ENCODE measurements at regions not wholly inside any gene's neighbourhood (a gene's known extent, or its start where the extent isn't known, plus 50 kb on each side); places are given as distances from the start of the nearest gene placed in this dataset.
A peak's percentile ranks its signal among the peaks of the same experiment; 100 is the strongest.
"Not testable (repeated sequence)": the region's sequence is repeated elsewhere in the genome, so short reads cannot be mapped to it uniquely, and the experiment has no call there.

DNA sequence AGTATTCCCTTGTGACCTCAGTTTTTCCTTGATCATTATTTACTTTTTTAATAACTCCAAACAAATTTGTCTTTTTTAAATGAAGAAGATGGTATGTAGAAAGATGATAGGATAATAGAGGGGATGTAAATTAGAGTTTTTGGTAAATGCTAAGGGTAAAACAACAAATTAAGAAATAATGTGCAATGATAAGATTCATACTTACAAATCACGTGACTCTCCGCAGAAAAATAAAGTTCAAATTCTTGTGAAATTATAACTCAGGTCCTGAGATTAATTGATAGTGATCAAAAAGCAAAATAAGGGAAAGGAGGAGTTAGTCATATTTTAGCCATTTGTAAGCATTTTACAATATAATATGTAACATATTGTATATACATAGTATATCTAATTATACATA, 304.1 kb upstream of the KCNH7 start:
- Histone ChIP-seq H3K9me3 (ENCODE audit: low read depth) (no peaks in the 10 kb centered on the region), H3K4me1 (ENCODE audit: low read depth) (no peaks in the 10 kb centered on the region), H3K27me3 (no peaks in the 10 kb centered on the region), H3K36me3 (no peaks in the 10 kb centered on the region), H3K27ac (no peak overlapping the region), H3K4me3 (no peak overlapping the region)
- TF ChIP-seq, protein P1, sequence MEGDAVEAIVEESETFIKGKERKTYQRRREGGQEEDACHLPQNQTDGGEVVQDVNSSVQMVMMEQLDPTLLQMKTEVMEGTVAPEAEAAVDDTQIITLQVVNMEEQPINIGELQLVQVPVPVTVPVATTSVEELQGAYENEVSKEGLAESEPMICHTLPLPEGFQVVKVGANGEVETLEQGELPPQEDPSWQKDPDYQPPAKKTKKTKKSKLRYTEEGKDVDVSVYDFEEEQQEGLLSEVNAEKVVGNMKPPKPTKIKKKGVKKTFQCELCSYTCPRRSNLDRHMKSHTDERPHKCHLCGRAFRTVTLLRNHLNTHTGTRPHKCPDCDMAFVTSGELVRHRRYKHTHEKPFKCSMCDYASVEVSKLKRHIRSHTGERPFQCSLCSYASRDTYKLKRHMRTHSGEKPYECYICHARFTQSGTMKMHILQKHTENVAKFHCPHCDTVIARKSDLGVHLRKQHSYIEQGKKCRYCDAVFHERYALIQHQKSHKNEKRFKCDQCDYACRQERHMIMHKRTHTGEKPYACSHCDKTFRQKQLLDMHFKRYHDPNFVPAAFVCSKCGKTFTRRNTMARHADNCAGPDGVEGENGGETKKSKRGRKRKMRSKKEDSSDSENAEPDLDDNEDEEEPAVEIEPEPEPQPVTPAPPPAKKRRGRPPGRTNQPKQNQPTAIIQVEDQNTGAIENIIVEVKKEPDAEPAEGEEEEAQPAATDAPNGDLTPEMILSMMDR (IDR thresholded peaks at IDR 0.05; ENCODE audit: low read depth, low read length), result no peak
- no peak for DNase-seq (ENCODE audit: low read depth in 1 of 2, low spot score in 1 of 2)

DNA sequence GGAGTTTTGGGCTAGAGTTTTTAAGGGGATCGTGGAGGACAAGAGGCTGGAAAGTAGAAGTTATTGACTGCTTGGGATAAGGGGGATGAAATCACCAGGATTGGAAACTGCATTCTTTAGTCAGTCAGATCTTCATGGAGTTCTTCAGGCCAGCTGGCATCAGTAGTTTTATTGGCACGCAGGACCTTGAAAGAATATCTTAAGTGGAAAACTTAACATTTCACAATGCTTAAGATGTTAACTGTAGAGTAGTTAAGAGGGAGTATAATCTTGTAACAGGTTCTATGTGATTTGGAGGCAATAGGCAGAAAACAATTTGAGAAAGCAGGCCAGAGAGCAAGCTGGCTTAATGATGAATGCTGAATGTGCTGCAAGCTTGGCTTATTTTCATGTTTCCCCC, 300.4 kb upstream of the KCNH7 start:
- H3K9me3 ChIP-seq (ENCODE audit: low read depth), result no peaks in the 10 kb centered on the region
- no peak overlapping the region for H3K4me3 ChIP-seq
- no peaks in the 10 kb centered on the region for H3K36me3 ChIP-seq
- no peak for DNase-seq (ENCODE audit: low read depth in 1 of 2, low spot score in 1 of 2)
- peaks cover 15% of the 10 kb centered on the region for H3K4me1 ChIP-seq (ENCODE audit: low read depth)
- TF ChIP-seq, protein P1 (IDR thresholded peaks at IDR 0.05; ENCODE audit: low read depth, low read length), result no peak
- no peak overlapping the region for H3K27ac ChIP-seq
- no peaks in the 10 kb centered on the region for H3K27me3 ChIP-seq

DNA sequence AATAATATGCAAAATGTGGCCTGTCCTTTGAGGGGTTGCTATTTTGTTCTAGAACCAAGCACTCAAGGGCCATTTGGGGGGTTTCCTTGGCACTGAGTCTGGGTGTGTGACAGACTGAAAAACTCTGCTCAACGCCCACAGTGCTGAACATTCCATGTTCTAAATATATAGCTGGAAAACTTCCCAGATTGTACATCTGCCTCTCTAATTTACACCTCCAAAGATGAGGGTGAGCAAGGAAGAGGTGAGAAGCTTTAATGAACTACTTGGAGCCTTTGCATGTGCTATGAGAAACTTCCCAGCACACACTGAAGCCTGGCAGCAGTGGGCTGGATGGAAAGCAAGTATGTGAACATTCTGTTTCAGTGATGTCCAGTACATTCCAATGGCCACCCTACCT, 296.7 kb upstream of the KCNH7 start:
- TF ChIP-seq, protein P1 (IDR thresholded peaks at IDR 0.05; ENCODE audit: low read depth, low read length), result no peak
- no peak overlapping the region for H3K4me3 ChIP-seq
- no peak for DNase-seq (ENCODE audit: low read depth in 1 of 2, low spot score in 1 of 2)
- no peaks in the 10 kb centered on the region for H3K9me3 ChIP-seq (ENCODE audit: low read depth)
- no peaks in the 10 kb centered on the region for H3K27me3 ChIP-seq
- peaks cover 33% of the 10 kb centered on the region for H3K4me1 ChIP-seq (ENCODE audit: low read depth)
- no peaks in the 10 kb centered on the region for H3K36me3 ChIP-seq
- H3K27ac ChIP-seq, result peak overlapping the region; percentile 92

DNA sequence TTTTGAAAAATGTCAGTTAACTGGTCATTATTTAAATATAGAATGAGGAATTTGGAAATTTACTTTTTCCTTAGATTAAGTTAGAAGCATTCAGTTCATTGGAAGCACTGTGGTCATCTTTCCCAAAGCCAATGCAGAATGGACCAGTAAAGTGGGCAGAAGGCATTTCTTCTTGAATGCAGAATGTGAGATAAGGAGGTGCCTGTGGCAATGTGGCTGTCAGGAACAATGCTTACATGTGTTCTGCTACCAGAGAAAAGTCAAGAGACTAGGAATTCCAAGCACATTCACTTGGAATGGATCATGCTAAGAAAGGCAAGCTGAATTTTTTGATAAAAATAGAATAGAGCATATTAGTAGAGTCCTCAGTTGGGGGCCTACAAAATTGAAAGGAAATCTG, 295.0 kb upstream of the KCNH7 start:
- Histone ChIP-seq H3K27me3 (no peaks in the 10 kb centered on the region), H3K27ac (peak overlapping the region; percentile 92), H3K36me3 (no peaks in the 10 kb centered on the region), H3K4me1 (ENCODE audit: low read depth) (peaks cover 33% of the 10 kb centered on the region), H3K4me3 (no peak overlapping the region), H3K9me3 (ENCODE audit: low read depth) (no peaks in the 10 kb centered on the region)
- peak; percentile 18 to 80 for DNase-seq (ENCODE audit: low read depth in 1 of 2, low spot score in 1 of 2)
- TF ChIP-seq, protein P1 (IDR thresholded peaks at IDR 0.05; ENCODE audit: low read depth, low read length), result no peak

DNA sequence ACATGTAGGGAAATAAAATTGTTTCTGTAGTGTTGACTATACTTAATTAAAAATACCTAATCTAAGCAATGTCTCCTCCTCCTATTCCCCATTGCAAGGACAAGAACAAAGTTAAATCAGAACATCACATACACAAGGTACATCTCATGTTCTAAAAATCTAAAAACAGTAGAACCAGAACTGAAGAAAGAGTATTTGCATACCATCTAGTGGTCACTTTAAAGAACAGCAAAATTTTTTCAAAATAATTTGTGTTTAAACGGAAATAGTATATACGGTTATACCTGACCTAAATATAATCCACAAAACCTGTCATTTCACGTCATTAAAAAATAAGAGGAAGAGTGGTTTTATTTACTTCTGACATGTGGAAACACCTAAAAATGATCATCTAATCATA, 294.3 kb upstream of the KCNH7 start:
- Histone ChIP-seq H3K36me3 (no peaks in the 10 kb centered on the region), H3K27ac (peak overlapping the region; percentile 92), H3K4me1 (ENCODE audit: low read depth) (peaks cover 40% of the 10 kb centered on the region), H3K4me3 (no peak overlapping the region), H3K9me3 (ENCODE audit: low read depth) (no peaks in the 10 kb centered on the region), H3K27me3 (no peaks in the 10 kb centered on the region)
- TF ChIP-seq, protein P1 (IDR thresholded peaks at IDR 0.05; ENCODE audit: low read depth, low read length), result peak; percentile 46
- DNase-seq (ENCODE audit: low read depth in 1 of 2, low spot score in 1 of 2), result peak; percentile 12 to 48

DNA sequence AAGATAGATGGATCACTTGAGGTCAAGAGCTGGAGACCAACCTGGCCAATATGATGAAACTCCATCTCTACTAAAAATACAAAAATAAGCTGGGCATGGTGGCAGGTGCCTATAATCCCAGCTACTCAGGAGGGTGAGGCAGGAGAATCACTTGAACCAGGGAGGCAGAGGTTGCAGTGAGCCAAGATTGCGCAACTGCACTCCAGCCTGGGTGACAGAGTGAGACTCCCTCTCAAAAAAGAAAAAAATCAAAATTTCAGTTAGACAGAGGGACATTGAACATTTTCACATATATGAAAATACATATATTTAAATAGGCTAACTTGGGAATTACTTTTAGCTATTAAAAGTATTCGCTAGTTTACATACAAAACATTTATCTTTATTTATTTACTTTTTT, 293.6 kb upstream of the KCNH7 start:
- peak overlapping the region; percentile 92 for H3K27ac ChIP-seq
- not testable (repeated sequence) for H3K9me3 ChIP-seq (ENCODE audit: low read depth); DNase-seq (ENCODE audit: low read depth in 1 of 2, low spot score in 1 of 2); H3K36me3 ChIP-seq; H3K4me3 ChIP-seq; H3K27me3 ChIP-seq
- peaks cover 47% of the 10 kb centered on the region for H3K4me1 ChIP-seq (ENCODE audit: low read depth)

Measured in cardiac muscle cell (in vitro differentiated cells and primary cell).